ENCODE measurements at regions not wholly inside any gene's neighbourhood (a gene's known extent, or its start where the extent isn't known, plus 50 kb on each side); places are given as distances from the start of the nearest gene placed in this dataset.

DNA sequence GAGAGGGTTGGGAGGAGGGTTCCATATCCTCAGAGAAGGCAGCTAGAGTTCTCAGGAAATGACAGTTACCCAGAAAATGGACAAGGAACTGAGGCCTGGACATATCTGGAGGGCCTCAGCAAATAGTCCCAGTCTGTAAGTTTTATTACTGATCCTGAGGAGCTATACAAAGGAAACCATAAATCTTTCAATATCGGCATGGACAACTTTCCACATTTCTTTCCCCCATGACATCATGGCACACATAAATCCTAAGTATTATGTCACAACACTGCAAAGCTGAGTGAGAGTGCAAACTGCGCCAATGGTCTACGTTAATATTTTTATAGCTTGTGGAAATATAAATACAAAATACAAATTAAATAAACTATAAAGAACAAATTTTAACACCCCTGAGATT, 1356.2 kb upstream of the C9orf72 start (continued):
- TF ChIP-seq HDAC2 (IDR thresholded peaks at IDR 0.05; ENCODE audit: borderline replicate concordance in 1 of 2, low read depth in 2 of 2, low read length in 2 of 2) = no peak
